ENCODE measurements at regions not wholly inside any gene's neighbourhood (a gene's known extent, or its start where the extent isn't known, plus 50 kb on each side); places are given as distances from the start of the nearest gene placed in this dataset.

DNA sequence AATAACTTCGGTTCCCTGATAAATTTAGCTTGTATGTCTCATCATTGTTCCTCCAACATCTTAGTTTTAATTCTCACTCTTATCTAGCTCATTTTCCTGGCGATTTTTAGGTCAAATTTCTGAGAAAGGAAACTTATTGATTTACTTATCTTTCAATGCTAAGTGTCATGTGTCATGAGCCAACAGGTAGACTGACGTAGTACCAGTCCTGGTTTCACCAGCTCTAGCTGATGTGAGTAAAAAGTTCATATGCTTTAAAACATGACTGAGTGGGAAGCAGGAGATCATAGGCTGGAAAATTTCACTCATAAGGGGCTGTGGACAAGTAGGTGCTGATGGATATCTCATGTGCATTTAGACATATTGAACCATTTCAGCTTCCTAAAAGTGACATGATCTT is 441.7 kb upstream of the NR3C2 start (continued):
- TF ChIP-seq PRDM1 (tag by site-specific recombination; IDR thresholded peaks at IDR 0.05), result no peak
- TF ChIP-seq, protein P1, sequence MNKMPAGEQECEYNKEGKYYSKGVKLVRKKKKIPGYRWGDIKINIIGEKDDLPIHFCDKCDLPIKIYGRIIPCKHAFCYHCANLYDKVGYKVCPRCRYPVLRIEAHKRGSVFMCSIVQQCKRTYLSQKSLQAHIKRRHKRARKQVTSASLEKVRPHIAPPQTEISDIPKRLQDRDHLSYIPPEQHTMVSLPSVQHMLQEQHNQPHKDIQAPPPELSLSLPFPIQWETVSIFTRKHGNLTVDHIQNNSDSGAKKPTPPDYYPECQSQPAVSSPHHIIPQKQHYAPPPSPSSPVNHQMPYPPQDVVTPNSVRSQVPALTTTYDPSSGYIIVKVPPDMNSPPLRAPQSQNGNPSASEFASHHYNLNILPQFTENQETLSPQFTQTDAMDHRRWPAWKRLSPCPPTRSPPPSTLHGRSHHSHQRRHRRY (tag by site-specific recombination; IDR thresholded peaks at IDR 0.05), result no peak
- TF ChIP-seq OVOL3 (tag by site-specific recombination; IDR thresholded peaks at IDR 0.05), result no peak
- no peak for TF ChIP-seq ZNF555 (tag by site-specific recombination; conservative IDR thresholded peaks at IDR 0.05)
- no peak for TF ChIP-seq ZNF707 (tag by site-specific recombination; IDR thresholded peaks at IDR 0.05)

DNA sequence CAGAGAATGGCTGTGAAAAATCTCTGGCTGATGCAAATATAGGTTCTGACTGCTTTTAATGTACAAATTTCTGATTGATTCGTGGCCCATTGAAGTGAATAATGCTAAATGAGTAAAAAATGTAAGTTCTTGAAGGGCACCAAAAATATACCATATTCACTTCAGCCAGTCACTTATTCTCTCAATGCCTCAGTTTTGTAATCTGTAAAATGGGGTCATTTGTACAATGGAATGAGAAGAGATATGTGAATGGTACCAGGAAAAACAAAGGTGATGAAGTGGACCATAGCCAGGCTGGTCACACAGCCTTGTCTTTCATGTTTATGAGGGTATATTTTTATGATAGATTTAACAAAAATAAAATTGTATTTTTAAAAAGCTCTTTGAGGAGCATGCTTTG is 441.2 kb upstream of the NR3C2 start:
- ChIA-PET CTCF (interaction anchor here (0.6 kb wide), 1 partner anchor 9 kb away, joined by 3 read pairs; no protein-coding TSS in a partner anchor), POLR2A (no interaction called here)
- H3K36me3 ChIP-seq (ENCODE audit: control insufficient read depth in 2 of 2, insufficient read depth in 1 of 2, low read length in 2 of 2), result no peaks in the 10 kb centered on the region
- no peaks in the 10 kb centered on the region for H3K4me1 ChIP-seq (ENCODE audit: control insufficient read depth, insufficient read depth, low read length)
- no peaks in the 10 kb centered on the region for H3K9me3 ChIP-seq (ENCODE audit: control insufficient read depth, insufficient read depth, low read depth, low read length)
- H3K27ac ChIP-seq (ENCODE audit: extremely low read depth, low read depth, low read length), result no peak overlapping the region
- no peak overlapping the region for H3K4me3 ChIP-seq (ENCODE audit: low read depth, low read length)
- TF ChIP-seq ZNF677 (tag by site-specific recombination; IDR thresholded peaks at IDR 0.05) (no peak), ZNF239 (tag by site-specific recombination; IDR thresholded peaks at IDR 0.05) (no peak), ZNF214 (tag by site-specific recombination; IDR thresholded peaks at IDR 0.05; ENCODE audit: borderline replicate concordance) (no peak), ZNF639 (tag by site-specific recombination; IDR thresholded peaks at IDR 0.05) (no peak), ZNF558 (tag by site-specific recombination; IDR thresholded peaks at IDR 0.05) (no peak), ZNF530 (tag by site-specific recombination; IDR thresholded peaks at IDR 0.05; ENCODE audit: low read depth) (no peak), HIC1 (tag by site-specific recombination; IDR thresholded peaks at IDR 0.05) (no peak)
- TF ChIP-seq, protein P1 (tag by site-specific recombination; IDR thresholded peaks at IDR 0.05), result no peak
- TF ChIP-seq, protein P2, sequence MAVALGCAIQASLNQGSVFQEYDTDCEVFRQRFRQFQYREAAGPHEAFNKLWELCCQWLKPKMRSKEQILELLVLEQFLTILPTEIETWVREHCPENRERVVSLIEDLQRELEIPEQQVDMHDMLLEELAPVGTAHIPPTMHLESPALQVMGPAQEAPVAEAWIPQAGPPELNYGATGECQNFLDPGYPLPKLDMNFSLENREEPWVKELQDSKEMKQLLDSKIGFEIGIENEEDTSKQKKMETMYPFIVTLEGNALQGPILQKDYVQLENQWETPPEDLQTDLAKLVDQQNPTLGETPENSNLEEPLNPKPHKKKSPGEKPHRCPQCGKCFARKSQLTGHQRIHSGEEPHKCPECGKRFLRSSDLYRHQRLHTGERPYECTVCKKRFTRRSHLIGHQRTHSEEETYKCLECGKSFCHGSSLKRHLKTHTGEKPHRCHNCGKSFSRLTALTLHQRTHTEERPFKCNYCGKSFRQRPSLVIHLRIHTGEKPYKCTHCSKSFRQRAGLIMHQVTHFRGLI (tag by site-specific recombination; IDR thresholded peaks at IDR 0.05), result no peak

DNA sequence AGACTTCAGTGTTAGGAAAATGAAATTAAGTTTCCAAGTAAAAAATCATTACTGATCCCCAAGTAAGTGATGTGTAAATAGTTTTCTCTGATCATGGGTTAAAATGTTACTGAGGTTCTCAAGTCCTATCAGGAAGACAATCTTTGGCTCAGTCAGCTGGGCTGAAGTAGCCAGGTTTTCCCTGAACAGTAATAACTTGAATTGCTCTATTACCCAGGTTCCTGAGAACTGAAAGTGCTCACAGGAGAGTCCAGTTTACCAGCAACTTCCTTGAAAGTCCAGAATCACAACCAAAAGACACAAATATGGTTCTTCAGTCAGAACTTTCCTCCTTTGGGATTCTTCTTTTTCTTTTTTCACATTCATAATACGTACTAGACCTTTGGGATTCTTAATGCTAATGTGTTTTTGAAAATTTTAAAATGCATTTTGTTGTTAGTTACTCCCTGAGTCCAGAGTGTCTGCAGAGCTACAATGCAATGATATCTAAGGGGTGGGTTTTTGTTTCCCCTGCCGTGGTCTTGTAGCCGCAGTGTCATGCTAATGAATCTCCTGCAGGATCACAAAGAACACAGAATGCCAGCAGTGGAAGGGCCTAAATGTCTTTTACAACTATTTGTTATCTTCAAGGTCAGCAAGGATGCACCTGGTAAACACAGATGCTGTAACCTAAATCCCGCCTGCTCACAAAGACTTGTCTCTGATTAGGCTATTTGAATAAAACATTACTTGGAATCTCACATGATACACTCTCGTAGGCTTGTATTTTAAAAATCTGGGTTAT is 439.8 kb upstream of the NR3C2 start:
- H3K27ac ChIP-seq (ENCODE audit: extremely low read depth, low read depth, low read length), result no peak overlapping the region
- no peaks in the 10 kb centered on the region for H3K9me3 ChIP-seq (ENCODE audit: control insufficient read depth, insufficient read depth, low read depth, low read length)
- POLR2A ChIA-PET, result no interaction called here
- H3K4me3 ChIP-seq (ENCODE audit: low read depth, low read length), result no peak overlapping the region
- H3K36me3 ChIP-seq (ENCODE audit: control insufficient read depth in 2 of 2, insufficient read depth in 1 of 2, low read length in 2 of 2), result no peaks in the 10 kb centered on the region
- CTCF ChIA-PET, result no interaction called here
- no peaks in the 10 kb centered on the region for H3K4me1 ChIP-seq (ENCODE audit: control insufficient read depth, insufficient read depth, low read length)
- no peak for TF ChIP-seq ZNF704 (tag by site-specific recombination; IDR thresholded peaks at IDR 0.05)
- TF ChIP-seq ZNF510 (tag by site-specific recombination; IDR thresholded peaks at IDR 0.05; ENCODE audit: insufficient replicate concordance), result no peak
- no peak for TF ChIP-seq GLIS2 (tag by site-specific recombination; IDR thresholded peaks at IDR 0.05)
- no peak for TF ChIP-seq CTCF (tag by site-specific recombination; IDR thresholded peaks at IDR 0.05)
- no peak for TF ChIP-seq ZNF624 (tag by site-specific recombination; IDR thresholded peaks at IDR 0.05)
- TF ChIP-seq ZNF626 (tag by site-specific recombination; IDR thresholded peaks at IDR 0.05), result no peak
- no peak for TF ChIP-seq ZBTB1 (tag by site-specific recombination; IDR thresholded peaks at IDR 0.05)
- TF ChIP-seq ZNF37A (tag by site-specific recombination; IDR thresholded peaks at IDR 0.05), result no peak
- TF ChIP-seq OSR2 (tag by site-specific recombination; IDR thresholded peaks at IDR 0.05), result no peak
